GM23248 (cell line): ENCODE measurements at regions not wholly inside any gene's neighbourhood (a gene's known extent, or its start where the extent isn't known, plus 50 kb on each side); places are given as distances from the start of the nearest gene placed in this dataset.

Experiments used
- EZH2 ChIP-seq: fragments of 200-600 bp; sonication (generic); IDR thresholded peaks from 2 replicates; pipeline ENCODE4 v1.6.1; 2018; ENCODE audit warnings: antibody characterized with exemption, mild to moderate bottlenecking; ENCODE audit not compliant: insufficient read depth, poor library complexity, severe bottlenecking
- EZH2phosphoT487 ChIP-seq: fragments of 200-600 bp; sonication (generic); IDR thresholded peaks from 2 replicates; pipeline ENCODE4 v1.6.1; 2018; ENCODE audit warnings: antibody characterized with exemption, moderate library complexity, mild to moderate bottlenecking, low read depth; ENCODE audit not compliant: insufficient read depth

GRCh38 chr3:162558016-162558415, 1061.4 kb downstream of the OTOL1 start:
- TF ChIP-seq EZH2 = no peak
- TF ChIP-seq EZH2phosphoT487 = no peak
